HG02623 (cell line): ENCODE measurements at regions not wholly inside any gene's neighbourhood (a gene's known extent, or its start where the extent isn't known, plus 50 kb on each side); places are given as distances from the start of the nearest gene placed in this dataset.
"Not testable (repeated sequence)": the region's sequence is repeated elsewhere in the genome, so short reads cannot be mapped to it uniquely, and the experiment has no call there.

Experiments used
- ATAC-seq: cut with Tn5 transposase; IDR thresholded peaks from one replicate; pipeline ENCODE4 v1.9.1; 2021; ENCODE audit warnings: moderate library complexity; ENCODE audit not compliant: unreplicated experiment

GRCh38 chr6:23611776-23612381 is 514.1 kb upstream of the NRSN1 start:
- no peak for ATAC-seq

GRCh38 chr6:23618366-23618765 is 507.6 kb upstream of the NRSN1 start:
- no peak for ATAC-seq

- ATAC-seq: no peak
Measured at GRCh38 chr6:23620911-23621401, 505.1 kb upstream of the NRSN1 start.

GRCh38 chr6:23630726-23631635 is 495.0 kb upstream of the NRSN1 start:
- no peak for ATAC-seq

GRCh38 chr6:23633996-23634395 is 492.0 kb upstream of the NRSN1 start:
- ATAC-seq: no peak

- no peak for ATAC-seq
Measured at GRCh38 chr6:23635150-23635549, 490.9 kb upstream of the NRSN1 start.

- no peak for ATAC-seq
Measured at GRCh38 chr6:23637296-23637695, 488.7 kb upstream of the NRSN1 start.

- no peak for ATAC-seq
Measured at GRCh38 chr6:23642849-23643248, 483.2 kb upstream of the NRSN1 start.

GRCh38 chr6:23647045-23647444 is 479.0 kb upstream of the NRSN1 start:
- ATAC-seq: no peak

- no peak for ATAC-seq
Measured at GRCh38 chr6:23650676-23651075, 475.3 kb upstream of the NRSN1 start.

GRCh38 chr6:23654745-23655144 is 471.3 kb upstream of the NRSN1 start:
- no peak for ATAC-seq

GRCh38 chr6:23655525-23655924 is 470.5 kb upstream of the NRSN1 start:
- ATAC-seq: no peak

GRCh38 chr6:23656255-23657194 is 469.5 kb upstream of the NRSN1 start:
- ATAC-seq: no peak

GRCh38 chr6:23659125-23659524 is 466.9 kb upstream of the NRSN1 start:
- no peak for ATAC-seq

- no peak for ATAC-seq
Measured at GRCh38 chr6:23661549-23661948, 464.5 kb upstream of the NRSN1 start.

GRCh38 chr6:23663096-23663495 is 462.9 kb upstream of the NRSN1 start:
- ATAC-seq: no peak

- ATAC-seq: no peak
Measured at GRCh38 chr6:23663652-23664051, 462.4 kb upstream of the NRSN1 start.

- ATAC-seq: not testable (repeated sequence)
Measured at GRCh38 chr6:23665911-23666310, 460.1 kb upstream of the NRSN1 start.

- no peak for ATAC-seq
Measured at GRCh38 chr6:23672737-23673136, 453.3 kb upstream of the NRSN1 start.

GRCh38 chr6:23678626-23679025 is 447.4 kb upstream of the NRSN1 start:
- ATAC-seq: no peak

- ATAC-seq: no peak
Measured at GRCh38 chr6:23681743-23682142, 444.3 kb upstream of the NRSN1 start.
